ENCODE measurements at regions not wholly inside any gene's neighbourhood (a gene's known extent, or its start where the extent isn't known, plus 50 kb on each side); places are given as distances from the start of the nearest gene placed in this dataset.

- Histone ChIP-seq H3K4me1 (ENCODE audit: low read depth) (no peaks in the 10 kb centered on the region), H3K4me3 (no peak overlapping the region), H3K36me3 (ENCODE audit: low read depth) (no peaks in the 10 kb centered on the region), H3K9me3 (no peaks in the 10 kb centered on the region)
- DNase-seq (no peak), ATAC-seq (no peak)
- no peak for TF ChIP-seq CTCF (IDR thresholded peaks at IDR 0.05)
- intact Hi-C loops (cut with DNase I, micrococcal nuclease), result no loop called here
Measured at GRCh38 chr4:57631147-57631546, 521.0 kb upstream of the IGFBP7 start.

GRCh38 chr4:57628004-57628403, 517.8 kb upstream of the IGFBP7 start:
- TF ChIP-seq CTCF (IDR thresholded peaks at IDR 0.05), result no peak
- Histone ChIP-seq H3K36me3 (ENCODE audit: low read depth) (no peaks in the 10 kb centered on the region), H3K4me1 (ENCODE audit: low read depth) (no peaks in the 10 kb centered on the region), H3K4me3 (no peak overlapping the region), H3K9me3 (peaks cover 3% of the 10 kb centered on the region)
- no peak for ATAC-seq
- intact Hi-C loops (cut with DNase I, micrococcal nuclease), result no loop called here
- no peak for DNase-seq

- intact Hi-C loops (cut with DNase I, micrococcal nuclease), result no loop called here
- H3K9me3 ChIP-seq, result no peaks in the 10 kb centered on the region
- ATAC-seq (no peak), DNase-seq (no peak)
- no peak for TF ChIP-seq CTCF (IDR thresholded peaks at IDR 0.05)
- H3K36me3 ChIP-seq (ENCODE audit: low read depth), result no peaks in the 10 kb centered on the region
- H3K4me1 ChIP-seq (ENCODE audit: low read depth), result no peaks in the 10 kb centered on the region
- no peak overlapping the region for H3K4me3 ChIP-seq
Measured at GRCh38 chr4:57614257-57614932, 504.2 kb upstream of the IGFBP7 start.

GRCh38 chr4:57612279-57612678, 502.1 kb upstream of the IGFBP7 start:
- DNase-seq (peak in 1 of 3 donors; percentile 27), ATAC-seq (peak; percentile 69)
- Histone ChIP-seq H3K9me3 (no peaks in the 10 kb centered on the region), H3K36me3 (ENCODE audit: low read depth) (no peaks in the 10 kb centered on the region), H3K4me1 (ENCODE audit: low read depth) (no peaks in the 10 kb centered on the region), H3K4me3 (no peak overlapping the region)
- intact Hi-C loops (cut with DNase I, micrococcal nuclease), result no loop called here
- no peak for TF ChIP-seq CTCF (IDR thresholded peaks at IDR 0.05)

- no peak for DNase-seq
- ATAC-seq, result no peak
- intact Hi-C loops (cut with DNase I, micrococcal nuclease), result no loop called here
- Histone ChIP-seq H3K9me3 (no peaks in the 10 kb centered on the region), H3K36me3 (ENCODE audit: low read depth) (no peaks in the 10 kb centered on the region), H3K4me3 (no peak overlapping the region), H3K4me1 (ENCODE audit: low read depth) (no peaks in the 10 kb centered on the region)
- no peak for TF ChIP-seq CTCF (IDR thresholded peaks at IDR 0.05)
Measured at GRCh38 chr4:57607566-57608180, 497.5 kb upstream of the IGFBP7 start.

All from mucosa of descending colon (tissue), 3 donors.